ENCODE measurements at regions not wholly inside any gene's neighbourhood (a gene's known extent, or its start where the extent isn't known, plus 50 kb on each side); places are given as distances from the start of the nearest gene placed in this dataset.

- peak in 1 of 2 donors; percentile 6 for DNase-seq
Observed at GRCh38 chr15:46416544-46416943, 781.7 kb downstream of the SQOR start.

- peak; percentile 33 for DNase-seq
Observed at GRCh38 chr15:46420990-46421389, 786.2 kb downstream of the SQOR start.

DNA sequence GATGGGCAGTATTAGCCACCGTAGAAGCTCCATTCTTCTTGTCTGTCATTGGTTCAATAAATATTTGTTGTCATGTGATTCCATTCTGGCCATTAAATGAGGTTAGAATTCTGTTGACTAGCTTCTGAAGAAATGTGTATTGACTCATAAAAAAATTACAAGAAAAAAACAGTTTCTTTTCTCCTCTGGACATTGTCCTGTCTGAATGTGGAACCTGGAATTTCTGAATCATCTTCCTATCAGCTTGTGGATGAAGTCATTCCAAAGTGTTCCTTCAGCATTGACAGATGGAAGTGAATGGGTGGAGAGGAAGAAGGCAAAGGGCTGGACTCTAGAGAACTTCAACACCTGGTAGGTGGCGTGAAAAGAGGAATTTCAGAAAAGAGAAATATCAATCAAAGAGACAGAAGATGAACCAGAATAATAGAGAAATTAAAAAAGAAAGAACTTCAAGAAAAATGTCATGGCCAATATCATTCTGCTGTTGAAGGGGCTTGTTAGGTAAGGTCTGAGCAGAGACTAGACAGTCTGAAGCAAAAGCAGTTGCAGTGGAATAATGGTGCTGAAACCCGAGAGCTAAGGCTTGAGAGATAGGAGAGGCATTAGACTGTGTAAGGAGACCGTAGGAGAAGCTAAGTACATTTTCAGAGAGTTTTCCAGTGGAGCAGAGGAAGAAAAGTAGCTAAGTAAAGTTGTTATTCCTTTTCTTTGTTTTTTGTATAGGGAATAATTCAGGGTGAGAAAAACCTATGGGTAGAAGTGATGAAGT is 806.6 kb downstream of the SQOR start:
- no peak for DNase-seq

DNA sequence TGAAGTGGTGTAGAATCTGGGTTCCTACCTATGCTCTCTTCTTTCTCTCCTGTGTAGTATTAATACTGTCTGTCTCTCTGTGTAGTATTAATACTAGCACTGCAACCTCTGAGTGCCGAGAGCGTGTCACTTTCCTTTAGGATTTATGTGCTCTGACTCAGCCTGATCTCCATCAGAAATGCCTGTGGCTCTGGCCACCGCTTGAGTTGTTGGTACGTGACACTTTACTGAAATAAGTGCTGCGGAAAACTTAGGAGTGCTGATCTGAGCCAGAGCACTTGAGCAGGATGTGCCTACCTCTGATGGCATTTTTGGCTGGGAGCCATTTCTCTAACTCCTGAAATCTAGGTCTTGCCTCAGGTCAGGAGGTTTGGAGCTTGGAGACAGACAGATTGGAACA is 807.4 kb downstream of the SQOR start:
- no peak for DNase-seq

DNA sequence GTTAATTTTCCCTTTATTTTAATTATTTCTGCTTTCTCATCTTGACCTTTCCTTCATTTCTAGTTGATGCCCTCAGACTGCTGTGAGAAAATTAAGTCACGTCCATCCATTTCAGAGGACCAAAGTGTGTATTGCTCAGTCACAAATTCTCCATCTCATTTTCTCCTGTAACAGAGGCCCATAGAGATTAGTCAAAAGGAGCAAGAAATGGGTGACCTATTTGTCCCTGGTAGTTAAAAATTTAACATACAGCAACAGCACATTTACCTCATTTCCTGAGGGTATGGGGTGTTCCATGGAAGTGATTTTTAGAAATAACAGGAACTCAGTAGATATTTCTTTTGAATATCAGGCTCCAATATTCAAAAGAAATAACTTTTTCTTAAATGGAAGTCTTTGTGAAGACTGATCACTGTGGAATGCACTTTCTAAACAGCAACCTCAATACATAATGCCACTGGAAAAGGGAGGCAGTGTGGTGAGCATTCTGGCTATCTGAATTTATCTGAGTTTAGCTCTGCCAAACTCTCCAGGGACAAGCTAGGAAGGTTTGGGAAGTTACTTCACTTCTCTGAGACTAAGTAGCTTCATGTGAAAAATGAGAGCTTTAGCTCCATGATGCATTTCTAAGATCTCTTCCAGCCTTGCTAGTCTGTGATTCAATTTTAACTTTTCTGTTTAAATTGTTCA is 808.2 kb downstream of the SQOR start:
- DNase-seq: no peak

- no peak for DNase-seq
Observed at GRCh38 chr15:46450112-46450809, 815.4 kb downstream of the SQOR start.

DNA sequence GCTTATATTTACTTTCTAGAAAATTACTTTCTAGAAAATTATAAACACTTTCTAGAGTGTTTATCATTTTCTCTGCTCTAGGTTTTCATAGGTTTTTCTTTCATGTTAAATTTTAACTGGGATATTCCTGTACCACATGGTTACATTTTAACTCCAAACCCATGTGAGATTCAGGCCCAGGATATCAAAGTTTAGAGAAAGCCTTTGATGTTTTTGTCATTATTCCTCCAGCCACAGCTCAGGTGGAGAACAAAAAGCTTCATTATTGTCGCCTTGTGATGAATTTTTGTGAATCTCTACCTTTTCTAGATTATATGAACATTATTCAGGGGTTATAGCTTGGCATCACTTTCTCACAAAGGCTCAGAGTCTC is 816.0 kb downstream of the SQOR start:
- no peak for DNase-seq

DNA sequence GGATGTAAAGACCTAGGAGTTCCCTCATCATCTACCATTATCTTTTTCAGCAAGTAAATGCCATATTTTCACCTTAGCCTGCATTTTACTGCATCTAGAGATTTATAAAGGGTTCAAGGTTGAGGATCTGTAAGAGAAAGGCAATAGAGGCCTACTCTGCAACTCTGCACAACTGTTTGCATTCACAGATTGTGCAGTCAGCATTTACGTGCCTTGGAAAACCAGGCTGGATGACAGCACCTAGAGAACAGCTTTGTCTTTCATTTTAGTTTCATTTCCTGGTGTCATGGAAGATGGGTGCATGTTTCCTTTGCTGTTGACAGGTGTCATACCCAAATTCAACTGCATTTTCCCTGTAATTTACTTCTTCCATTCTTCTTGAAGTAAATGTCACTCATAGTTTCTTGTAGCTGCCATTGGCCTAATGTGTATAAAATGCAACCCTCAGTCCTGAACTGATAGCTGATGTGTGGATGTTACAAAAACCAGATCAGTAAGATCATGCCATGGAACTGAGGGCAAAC is 817.5 kb downstream of the SQOR start:
- no peak for DNase-seq

- no peak for DNase-seq
Observed at GRCh38 chr15:46456456-46456855, 821.6 kb downstream of the SQOR start.

- no peak for DNase-seq
Observed at GRCh38 chr15:46460431-46461094, 825.7 kb downstream of the SQOR start.

GRCh38 chr15:46461416-46461815 is 826.6 kb downstream of the SQOR start:
- DNase-seq: no peak

- no peak for DNase-seq
Observed at GRCh38 chr15:46467041-46467440, 832.2 kb downstream of the SQOR start.

GRCh38 chr15:46471096-46471495 is 836.3 kb downstream of the SQOR start:
- DNase-seq: no peak

DNA sequence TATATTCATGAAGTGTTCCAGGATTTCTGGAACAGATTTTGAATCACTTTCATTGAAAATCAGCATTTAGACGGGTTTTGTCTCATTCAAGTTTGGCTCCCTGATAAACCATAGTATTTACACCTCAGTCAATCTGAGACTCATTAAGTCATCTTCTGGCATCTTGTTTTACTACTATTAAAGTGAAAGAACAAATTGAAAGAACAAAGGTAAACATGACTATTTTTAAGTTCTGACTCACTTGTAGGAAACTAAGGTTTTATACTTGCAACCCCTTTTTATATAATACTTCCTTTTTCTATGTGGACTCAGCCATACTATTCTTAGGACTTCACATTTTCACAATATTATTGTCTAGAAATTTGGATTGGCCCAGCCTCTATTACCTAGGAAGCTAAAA is 854.4 kb downstream of the SQOR start:
- no peak for DNase-seq

- DNase-seq: no peak
Observed at GRCh38 chr15:46496491-46497115, 861.8 kb downstream of the SQOR start.

DNA sequence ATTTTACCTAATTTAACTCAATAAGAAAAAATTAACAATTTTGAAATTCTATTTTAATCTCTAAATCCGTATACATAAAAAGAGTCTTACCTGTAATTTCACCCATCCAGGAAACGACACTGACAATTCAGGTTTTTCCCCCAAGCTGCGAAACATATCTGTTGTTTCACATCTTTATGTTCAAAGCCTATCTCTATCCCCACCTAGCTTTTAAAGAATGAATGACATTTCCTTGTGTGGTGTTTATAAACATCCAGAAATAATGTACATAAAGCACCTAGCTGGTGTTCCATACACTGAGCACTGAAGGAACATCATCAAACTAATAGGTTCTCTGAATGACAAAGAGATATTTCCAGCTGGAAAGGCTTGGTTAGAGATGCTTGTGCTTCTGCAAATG is 867.8 kb downstream of the SQOR start:
- DNase-seq: no peak

DNA sequence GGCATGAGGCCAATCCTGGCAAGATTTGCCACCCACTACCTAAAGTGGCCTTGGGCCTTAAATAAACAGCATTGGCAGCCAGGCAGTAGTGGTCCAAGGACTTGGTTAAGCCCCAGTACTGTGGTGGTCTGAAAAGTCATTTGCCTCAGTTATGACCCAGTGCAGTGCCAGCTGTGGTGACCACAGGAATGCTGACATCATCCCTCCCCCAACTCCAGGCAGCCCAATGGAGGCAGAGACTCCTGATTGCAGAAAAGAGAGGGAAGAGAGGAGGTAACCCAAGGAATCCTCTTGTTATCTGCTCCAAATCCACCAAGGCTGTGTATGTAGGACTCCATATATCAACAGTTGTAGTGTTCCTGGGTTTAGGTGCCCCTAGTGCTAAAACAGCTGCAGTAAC is 883.6 kb downstream of the SQOR start:
- no peak for DNase-seq

DNA sequence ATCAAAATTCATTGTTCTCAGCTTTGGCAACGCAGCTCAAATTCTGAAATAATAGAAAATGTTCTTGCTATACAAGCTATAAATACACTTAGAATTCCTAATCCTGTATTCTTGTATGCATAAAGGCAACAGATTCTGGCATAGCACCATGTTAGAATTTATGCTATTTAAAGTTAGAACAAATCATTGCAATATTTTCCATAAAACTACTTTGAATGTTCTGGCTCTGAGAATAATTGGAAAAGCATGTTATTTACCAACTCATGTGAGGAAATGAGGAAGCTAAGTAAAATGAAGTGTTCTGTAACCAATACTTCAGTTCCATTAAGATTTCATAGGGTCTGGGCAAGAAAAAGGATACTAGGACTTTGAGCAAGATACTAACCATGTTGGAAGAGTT is 888.9 kb downstream of the SQOR start:
- DNase-seq: no peak

DNA sequence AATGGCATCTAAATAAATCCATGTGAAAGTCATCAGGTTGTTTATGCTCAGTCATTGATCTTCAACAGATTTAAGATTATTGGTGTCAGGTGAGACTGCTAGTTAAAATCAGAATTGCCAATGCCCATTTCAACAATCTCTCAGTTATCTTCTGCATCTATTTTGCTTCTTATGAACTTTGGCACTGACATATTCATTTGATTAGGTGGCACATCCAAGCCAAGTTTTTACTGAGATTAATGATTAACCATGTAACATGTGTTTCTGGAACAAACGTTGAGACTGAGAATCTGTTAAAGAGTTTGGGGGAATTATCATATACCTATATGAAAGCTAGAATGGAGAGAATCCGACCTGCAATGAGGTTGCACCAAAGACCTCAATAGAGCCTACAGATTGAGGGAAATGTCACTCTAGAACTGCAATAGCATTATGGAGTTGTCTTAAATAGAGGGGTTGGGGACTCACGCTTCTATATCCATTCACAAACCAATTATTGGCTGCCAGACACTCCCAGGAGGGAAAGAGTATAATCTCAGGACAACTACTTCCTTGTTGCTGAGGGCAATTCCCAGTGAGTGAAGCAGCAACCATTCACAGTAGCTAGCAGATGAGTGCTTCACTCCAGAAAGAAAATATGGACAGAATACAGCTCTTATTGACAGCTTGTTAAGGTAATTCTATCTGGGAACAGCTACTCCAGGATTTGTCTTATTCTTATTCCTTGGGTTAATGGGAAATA is 891.3 kb downstream of the SQOR start:
- no peak for DNase-seq

DNA sequence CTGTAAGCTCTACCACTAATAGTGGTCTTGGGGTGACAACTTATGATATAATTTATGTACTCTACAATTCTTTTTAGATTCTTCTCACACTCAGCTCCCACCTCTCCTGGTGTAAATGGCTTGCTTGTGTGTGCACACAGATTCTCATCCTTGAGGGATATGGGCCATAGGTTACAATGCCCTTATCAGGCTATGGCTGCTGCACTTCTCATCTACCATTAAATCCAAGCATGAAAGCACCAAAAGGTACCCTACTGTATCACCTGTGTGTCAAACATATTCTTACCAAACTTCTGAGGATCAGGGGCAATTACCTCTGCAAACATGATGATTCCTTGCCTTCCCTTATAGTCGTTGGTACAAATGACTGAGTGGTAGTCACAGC is 891.9 kb downstream of the SQOR start:
- no peak for DNase-seq

DNA sequence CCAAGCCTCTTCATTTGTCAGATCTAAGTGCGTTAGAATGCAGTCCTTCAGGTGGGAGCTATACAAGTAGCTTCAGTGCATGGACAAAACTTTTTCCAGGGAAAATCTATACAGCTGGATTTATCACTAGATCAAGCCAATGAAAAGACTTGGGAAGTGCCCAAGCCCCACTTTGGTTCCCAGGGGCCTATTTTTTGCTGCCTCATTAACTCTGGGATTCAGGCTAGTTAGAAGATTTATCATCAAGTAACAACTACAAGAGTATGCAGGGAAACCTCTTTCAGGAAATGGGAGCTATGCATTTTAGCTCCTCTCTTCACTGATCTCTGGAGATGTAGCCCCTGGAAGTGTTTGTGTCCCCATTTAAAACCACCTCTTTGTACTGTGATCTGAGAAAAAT is 908.8 kb downstream of the SQOR start:
- no peak for DNase-seq

All from right lung (tissue), 2 donors.